Umbilical cord (tissue), 1 donor: ENCODE measurements at regions not wholly inside any gene's neighbourhood (a gene's known extent, or its start where the extent isn't known, plus 50 kb on each side); places are given as distances from the start of the nearest gene placed in this dataset.
"Not testable (repeated sequence)": the region's sequence is repeated elsewhere in the genome, so short reads cannot be mapped to it uniquely, and the experiment has no call there.

Source experiments
- DNase-seq: peaks from one replicate; pipeline ENCODE4 v3.0.0-alpha.2; 2015; ENCODE audit warnings: low spot score

DNA sequence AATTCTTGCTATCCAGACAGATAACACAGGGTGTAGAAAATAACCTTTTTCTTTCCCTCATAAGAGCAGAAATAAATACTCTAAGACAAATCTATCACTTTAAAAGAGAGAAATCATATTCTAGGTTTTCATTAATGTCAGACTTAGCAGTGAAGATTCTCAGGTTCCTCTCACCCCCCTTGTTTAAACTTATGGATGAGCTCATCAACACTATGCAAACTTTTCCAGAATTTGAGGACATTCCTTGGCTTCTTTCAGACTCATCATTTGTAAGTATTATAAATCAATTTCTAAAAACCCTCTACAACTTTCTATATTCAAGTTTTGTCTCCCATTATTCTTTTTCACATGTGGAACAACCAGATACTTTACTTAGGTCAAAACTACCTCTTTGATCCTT, 374.9 kb upstream of the TRPC7 start:
- no peak for DNase-seq

DNA sequence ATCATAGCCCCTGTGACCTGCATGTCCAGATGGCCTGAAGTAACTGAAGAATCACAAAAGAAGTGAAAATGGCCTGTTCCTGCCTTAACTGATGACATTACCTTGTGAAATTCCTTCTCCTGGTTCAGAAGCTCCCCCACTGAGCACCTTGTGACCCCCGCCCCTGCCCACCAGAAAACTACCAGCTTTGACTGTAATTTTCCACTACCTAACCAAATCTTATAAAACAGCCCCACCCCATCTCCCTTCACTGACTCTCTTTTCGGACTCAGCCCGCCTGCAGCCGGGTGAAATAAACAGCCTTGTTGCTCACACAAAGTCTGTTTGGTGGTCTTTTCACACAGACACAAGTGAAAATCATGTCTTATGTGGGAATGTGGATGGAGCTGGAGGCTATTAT, 373.9 kb upstream of the TRPC7 start:
- DNase-seq: not testable (repeated sequence)

DNA sequence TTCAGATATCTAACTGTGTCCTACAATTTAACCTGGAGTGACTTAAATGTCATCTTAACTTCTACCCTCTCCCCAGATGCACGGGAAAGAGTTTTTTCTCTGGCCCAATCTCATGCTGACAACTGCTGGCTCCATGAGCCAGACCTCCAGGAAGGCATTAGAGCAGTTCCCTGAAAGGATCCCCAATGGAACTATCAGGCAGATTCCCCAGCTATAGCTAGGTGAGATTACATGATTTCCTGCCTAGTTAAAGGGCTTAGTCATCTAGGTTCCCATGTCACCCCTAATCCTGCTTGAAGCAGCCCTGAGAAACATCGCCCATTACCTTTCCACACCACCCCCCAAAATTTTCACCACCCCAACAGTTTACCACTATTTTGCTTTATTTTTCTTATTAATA, 373.5 kb upstream of the TRPC7 start:
- DNase-seq: no peak

DNA sequence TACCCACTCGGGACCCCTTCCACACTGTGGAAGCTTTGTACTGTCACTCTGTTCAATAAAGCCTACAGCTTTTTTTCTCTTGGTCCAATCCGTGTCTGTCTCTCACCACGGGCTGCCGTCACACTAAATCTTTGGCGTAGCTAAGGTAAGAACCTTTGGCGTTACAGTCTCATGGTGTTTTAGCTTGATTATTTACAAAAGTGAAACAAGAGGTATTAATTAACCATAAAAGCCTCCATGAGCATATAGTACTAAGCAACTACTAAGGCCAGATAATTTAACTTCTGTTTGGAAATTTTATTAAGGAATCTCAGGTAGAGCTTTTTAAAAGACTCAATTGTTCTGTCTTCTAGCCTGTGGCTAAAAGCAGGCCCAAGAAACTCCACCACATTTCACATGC, 370.7 kb upstream of the TRPC7 start:
- DNase-seq: no peak

DNA sequence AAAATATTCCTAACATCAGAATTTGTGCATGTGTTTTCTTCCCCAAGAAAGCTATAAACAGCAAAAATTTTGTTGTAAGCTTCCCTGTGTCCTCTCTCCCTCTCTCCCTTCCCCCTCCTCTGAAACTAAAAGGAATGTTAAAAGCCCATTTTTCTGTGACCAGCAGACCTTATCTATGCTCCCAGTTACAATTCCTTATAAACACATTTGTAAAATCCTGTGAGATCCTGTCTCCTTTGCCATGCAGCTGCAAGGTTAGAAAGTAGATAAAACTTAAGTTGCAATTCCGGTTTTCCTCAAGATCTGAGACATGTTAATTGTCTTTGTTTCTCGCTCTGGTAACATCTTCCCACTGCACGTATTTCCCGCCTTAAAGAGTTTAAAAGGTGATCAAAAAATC, 370.3 kb upstream of the TRPC7 start:
- peak; percentile 53 for DNase-seq

DNA sequence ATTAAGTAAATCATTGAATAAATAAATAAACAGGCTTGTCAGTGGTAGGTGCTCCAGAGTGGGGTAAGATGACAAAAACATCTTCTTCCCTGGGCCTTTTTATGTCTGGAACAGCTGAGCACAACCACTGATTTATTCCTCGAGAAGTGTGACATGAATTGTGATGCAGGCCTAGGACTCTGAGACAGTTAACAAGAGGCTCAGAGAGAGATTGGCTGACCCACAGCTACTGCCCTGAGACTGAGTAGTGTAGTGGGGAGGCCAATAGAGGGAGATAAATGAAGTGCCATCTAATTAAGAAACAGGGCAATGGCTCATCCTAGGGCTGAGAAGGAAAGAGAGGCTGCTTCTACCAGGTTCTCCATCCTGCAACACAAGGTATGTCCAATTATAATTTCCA, 369.3 kb upstream of the TRPC7 start:
- DNase-seq: no peak

DNA sequence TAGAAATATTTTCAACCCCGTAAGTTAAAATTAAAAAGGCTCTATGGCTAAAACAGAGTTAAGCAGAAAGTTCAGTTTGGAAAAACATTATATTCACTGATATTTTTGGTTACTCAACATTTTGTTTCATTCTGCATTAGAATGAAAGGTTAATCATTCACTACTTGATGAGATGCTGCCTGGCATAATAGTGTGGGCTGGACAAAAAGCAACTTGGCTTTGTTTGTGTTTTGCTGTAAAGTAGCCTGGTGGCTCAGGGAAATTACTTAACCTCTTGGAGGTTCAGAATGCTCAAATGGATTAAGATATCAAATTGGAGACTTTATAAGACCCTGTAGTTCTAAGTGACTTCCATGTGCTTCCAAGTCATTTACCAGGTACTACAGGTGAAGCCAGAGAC, 367.4 kb upstream of the TRPC7 start:
- DNase-seq: no peak

DNA sequence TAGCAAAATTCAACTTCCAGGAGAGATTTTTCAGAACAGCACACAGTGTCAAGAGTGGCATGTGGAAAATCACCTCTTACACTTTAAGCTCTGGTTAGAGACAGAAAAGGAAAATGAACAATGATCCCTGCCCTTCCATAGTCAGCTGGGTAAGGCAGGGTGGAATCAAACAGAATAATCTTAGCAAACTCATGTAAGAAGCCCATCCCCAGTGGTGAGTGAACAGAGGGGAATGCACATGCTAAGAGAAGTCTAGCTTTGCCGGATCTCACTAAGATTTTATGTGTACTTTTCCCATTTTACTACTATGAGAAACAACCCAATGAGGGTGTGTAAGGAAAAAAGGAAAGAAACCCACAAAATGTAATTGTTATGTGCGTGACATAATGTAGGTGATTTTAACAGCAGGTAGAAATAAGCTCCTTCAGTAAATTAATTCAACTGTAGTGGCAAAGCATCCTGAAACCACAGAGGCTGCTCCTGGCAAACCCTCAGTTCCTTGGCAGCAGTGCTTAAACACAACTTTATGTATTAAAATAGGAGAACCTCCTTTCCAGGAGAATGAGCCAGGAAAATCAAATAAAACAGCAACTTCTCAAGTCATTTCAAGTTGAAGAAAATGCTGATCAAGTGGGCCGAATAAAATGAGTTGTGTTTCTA, 366.0 kb upstream of the TRPC7 start:
- peak; percentile 70 for DNase-seq

DNA sequence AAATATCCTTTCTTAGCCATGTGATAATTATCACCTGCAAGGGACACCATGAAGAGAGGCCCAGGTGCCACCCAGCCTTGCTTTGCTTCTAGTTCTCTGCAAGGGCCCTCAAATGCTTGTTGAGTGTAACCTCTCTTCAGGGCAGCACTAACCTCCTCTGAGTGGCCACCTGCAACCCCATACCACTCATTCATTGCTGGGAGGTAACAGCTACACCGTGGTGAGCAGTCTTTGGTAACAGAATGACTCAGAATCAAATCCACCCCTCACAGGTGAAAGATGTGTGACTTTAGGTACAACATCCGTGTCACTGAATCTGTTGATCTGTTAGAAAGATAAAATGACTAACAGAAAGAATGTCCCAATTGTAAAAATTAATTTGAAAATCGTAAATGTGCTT, 365.1 kb upstream of the TRPC7 start:
- no peak for DNase-seq

DNA sequence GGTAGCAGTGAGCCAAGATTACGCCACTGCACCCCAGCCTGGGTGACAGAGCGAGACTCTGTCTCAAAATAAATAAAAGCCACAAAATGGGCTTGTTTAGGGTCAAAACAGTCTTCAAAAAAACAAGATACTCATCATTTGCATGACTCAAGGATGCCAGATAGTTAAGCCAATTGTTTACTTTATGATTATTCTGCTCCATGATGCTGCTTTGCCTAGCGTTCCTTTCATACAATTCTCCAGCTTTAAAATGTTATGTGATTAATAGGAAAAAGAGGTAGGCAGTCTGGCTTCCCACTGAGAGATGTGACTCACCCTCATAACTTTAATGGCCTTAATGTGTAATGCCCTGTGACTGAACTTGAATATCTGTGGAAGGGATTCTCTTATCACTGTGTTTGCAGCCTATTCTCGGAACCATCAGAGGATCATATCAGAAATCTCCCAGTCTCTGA, 364.6 kb upstream of the TRPC7 start:
- DNase-seq: peak; percentile 95

DNA sequence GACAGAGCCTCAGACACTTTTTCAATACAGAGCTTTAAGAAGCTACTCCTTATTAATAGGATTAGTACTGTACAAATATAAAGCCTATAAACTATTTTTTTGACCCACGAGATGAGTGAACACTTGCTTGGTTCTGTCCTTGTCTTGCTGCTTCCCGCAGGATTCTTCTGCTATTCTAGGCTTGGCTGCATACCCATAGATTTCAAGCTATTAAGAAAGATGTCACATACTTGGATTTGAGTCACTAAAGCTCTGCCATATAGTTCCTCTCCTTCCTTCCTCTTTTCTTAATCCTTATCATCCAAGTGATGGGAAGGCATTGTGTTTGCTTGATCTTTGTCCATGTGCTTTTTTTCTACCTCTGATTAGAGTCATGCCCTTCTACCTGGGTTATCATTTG, 361.2 kb upstream of the TRPC7 start:
- no peak for DNase-seq

DNA sequence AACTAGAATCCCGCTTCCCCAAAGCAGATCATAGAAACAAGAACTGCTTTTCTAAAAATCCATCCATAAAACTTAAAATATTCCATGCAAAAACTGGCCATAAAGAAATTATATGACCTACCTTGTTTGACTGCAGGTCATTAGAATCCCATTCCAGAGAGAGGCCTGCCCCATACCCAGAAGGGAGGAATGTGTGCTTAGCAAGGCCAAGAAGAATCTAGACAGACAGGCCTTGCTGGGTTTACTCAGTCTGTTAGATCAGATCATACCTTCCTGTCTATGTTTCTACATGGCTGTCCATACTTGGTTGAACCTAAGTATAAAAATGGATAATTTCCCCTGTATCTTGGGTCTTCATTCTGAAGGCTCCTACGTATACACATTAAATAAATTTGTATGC, 358.8 kb upstream of the TRPC7 start:
- peak; percentile 43 for DNase-seq

DNA sequence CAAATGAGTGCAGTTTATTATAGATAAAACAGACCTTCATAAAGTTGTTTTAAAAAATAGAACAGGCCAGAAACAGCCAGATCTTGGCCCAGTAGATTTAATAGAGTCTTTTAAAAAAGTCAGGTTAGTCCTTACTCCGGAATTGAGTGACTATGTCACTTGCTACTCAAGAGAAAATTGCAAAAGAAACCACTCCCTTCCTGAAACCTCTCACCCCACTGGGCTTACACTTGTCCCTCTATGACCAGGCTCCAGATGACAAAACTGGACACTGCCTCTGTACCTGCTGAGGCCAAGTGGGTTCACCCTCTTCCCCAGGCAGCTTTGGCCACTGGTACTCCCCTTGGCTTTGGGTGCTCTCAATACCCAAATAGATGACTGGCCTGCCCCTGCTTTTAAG, 357.2 kb upstream of the TRPC7 start:
- no peak for DNase-seq

DNA sequence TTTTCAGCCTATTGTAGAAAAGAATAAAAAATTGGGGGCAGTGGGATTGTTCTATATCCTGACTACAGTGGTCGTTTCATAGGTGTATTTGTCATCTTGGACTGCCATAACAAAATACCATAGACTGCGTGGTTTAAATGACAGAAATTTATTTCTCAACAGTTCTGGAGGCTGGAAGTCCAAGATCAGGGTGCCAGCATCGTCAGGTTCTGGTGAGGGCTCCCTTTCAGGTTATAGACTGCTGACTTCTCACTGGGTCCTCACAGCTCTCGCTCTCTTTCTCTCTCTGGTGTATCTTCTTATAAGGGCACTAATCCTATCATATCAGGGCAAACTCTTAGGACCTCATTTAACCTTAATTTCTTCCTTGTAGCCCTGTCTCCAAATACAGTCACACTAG, 356.7 kb upstream of the TRPC7 start:
- DNase-seq: no peak

DNA sequence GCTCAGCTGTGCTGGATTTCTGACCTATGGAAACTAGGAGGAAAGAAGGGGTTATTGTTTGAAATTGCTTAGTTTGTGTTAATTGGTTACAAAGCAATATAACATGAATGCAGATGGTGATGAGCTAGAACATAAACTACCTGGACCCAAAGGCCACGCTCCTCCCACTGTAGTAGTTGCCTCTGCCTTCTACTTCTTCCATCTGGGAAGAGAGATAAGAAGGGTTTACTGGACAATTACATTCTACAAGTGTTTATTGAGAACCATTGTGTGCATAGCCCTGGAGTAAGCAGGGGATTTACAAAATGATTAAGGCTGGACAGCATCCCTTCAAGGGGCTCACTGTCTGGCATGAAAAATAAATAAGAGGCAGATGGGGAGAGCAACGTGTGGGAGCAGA, 355.3 kb upstream of the TRPC7 start:
- DNase-seq: no peak

DNA sequence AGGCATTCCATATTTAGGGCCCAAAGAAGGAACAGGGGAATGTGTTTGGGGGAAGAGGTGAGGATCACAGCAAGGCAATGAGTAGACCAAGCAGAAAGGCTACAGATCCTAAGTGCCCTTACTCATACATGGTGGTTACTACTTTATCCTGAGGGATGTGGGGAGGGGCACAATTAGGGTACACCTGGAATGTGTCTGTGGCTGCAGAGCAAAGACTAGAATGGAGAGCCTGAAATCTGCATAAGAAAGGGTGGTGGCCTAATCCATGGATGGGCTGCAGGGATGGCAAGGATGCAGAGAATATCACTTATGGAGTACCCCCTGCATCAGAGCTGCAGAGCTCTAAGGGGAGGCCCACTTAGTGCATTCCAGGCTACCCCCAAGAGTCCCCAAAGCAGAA, 352.6 kb upstream of the TRPC7 start:
- no peak for DNase-seq

DNA sequence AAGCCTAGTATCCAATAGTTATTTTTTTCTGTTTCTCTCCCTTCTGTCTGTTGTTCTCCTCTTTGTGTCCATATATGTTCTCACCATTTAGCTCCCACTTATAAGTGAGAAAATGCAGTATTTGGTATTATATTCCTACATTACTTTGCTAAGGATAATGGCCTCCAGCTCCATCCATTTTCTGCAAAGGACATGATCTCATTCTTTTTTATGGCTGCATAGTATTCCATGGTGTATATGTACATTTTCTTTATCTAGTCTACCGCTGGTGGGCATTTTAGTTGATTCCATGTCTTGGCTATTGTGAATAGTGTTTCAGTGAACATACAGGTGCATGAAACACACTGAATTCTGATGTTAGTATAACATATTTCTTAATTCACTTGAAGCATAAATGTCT, 348.9 kb upstream of the TRPC7 start:
- DNase-seq: no peak

DNA sequence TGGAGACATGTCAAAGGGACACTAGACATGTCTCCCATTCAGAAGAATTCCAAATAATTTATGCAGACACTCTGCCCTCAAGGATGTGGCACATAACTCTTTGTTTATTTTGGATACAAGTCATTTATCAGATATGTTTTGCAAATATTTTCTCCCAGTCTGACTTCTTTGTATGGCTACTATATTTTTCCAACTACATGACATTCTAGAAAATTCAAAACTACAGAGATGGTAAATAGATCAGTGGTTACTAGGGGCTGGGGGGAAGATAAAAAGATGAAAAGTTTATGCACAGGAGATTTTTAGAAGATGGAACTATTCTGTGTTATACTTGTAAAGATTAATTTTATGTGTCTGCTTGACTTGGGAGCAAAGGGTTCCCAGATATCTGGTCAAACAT, 347.3 kb upstream of the TRPC7 start:
- no peak for DNase-seq

DNA sequence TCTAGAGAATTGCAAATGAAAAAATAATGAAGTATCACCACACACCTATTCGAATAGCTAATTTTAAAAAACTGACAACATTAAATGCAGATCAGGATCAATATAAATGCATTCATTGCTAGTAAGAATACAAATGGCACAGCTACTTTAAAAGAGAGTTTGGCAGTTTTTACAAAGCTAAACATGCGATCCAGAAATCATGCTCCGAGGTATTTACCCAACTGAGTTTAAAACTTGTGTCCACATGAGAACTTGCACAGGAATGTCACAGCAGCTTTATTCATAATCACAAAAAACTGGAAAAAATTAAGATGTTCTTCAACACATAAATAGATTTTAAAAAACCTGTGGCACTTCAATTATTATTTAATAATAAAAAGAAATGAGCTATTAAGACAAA, 345.5 kb upstream of the TRPC7 start:
- DNase-seq: no peak

DNA sequence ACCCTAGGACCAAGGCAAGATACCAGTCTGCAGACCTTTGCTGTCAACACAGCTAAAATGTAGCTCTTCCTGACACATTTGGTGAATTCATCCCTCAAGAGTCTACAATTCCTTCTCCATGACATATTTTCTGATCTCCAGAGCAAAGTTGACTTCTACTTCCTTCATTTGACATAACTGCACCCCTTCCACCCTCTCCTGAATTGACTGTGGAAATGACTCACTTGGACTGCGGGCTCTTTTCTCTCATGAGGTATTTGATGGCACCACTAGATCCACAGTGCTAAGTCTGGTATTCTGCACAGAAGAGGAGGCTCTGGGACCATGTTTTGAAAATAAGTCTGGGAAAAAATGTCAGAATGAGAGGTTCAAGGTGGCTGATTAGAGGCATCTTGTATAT, 338.4 kb upstream of the TRPC7 start:
- no peak for DNase-seq

DNA sequence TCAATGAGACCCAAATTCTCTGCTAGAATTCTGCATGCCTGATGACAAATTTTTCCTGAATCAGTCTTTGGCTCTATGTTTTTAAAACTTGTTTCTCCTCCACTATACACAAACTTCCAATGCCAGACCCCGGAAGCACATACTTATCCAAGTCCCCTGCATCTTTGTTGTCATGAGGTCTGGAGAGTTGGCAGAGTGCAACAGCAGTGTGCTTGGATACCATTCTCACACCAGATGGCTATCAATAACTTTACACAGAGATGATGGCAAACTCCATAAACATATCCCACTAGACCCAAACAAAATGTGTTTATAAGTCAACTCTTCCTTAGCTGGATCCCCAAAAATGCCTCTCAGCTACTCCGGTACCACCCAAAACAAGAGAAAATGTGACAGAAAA, 337.7 kb upstream of the TRPC7 start:
- DNase-seq: no peak

DNA sequence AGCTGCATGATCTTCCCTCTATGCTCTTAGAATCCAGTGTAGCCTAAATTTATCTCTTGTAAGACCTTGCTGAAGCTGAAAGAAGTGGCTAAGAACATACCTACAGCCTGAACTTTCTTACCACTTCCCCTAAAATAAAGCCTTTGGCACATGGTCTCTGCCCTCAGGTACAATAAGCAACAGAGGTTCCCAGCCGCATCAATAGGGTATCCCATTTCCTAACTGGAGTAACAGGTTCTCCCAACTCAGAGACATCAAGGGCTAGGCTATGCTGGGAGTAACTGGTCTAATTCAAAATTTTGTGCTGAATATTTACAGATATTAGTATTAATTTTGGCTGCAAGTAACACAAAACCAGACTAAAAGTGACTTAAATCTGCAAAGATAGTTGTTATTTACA, 335.8 kb upstream of the TRPC7 start:
- no peak for DNase-seq

DNA sequence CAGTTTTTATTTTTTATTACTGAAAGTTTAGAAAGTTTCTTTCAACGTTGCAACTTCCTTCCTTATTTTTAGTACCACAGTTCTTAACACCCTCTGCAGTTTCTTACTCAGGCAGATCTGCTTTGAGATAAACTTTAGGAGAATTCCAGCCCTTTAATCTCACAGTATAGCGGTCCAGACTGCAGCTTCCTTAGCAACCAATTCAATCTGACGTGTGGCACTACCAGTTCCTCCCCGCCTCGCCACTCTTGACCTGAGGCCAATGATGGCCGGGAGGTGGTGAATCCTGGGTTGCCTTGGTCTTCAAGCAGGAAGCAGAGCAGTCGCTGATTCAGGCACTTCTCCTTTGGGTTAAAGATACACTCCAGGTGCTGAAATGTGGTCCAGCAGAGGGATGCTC, 334.3 kb upstream of the TRPC7 start:
- peak; percentile 23 for DNase-seq

DNA sequence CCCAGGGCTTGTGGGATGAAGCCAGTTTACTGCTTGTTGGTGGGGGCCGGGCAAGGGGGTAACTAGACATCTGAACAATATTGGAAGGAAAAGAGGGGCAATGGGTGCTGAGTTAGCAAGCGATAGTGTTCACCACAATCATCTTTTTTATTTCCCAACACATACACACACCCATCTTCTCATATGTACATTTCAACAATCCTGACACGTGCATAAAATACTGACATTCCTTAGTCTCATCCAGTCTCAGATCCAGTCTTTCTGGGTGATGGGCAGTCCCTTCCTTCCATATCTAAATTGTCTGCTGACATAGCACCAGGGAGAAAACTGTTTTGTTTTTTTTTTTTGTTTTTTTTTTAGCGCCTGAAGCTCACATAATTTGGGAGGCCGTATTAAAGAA, 333.6 kb upstream of the TRPC7 start:
- peak; percentile 15 for DNase-seq
